ENCODE measurements at regions not wholly inside any gene's neighbourhood (a gene's known extent, or its start where the extent isn't known, plus 50 kb on each side); places are given as distances from the start of the nearest gene placed in this dataset.

- TF ChIP-seq CTCF (IDR thresholded peaks at IDR 0.05) (no peak), POLR2A (IDR thresholded peaks at IDR 0.05) (no peak)
These were observed 311.0 kb upstream of the FLRT2 start for GRCh38 chr14:85218982-85219381.
